Neutrophil (primary cell): ENCODE measurements at regions not wholly inside any gene's neighbourhood (a gene's known extent, or its start where the extent isn't known, plus 50 kb on each side); places are given as distances from the start of the nearest gene placed in this dataset.

Experiments
- H3K27ac ChIP-seq: fragments of 200-600 bp; sonication (generic); 2 replicates; pipeline ENCODE4 v1.5.1; 2016; ENCODE audit warnings: mild to moderate bottlenecking, moderate library complexity
- H3K27me3 ChIP-seq: fragments of 200-600 bp; sonication (generic); 2 replicates; pipeline ENCODE4 v1.6.0; 2016; ENCODE audit warnings: mild to moderate bottlenecking
- H3K36me3 ChIP-seq: fragments of 200-600 bp; sonication (generic); 2 replicates; pipeline ENCODE4 v1.5.1; 2017
- H3K4me1 ChIP-seq, 2 experiments: fragments of 200-600 bp in 1 of 2; sonication (generic) in 1 of 2; 1 replicate in 1 of 2; 2 replicates in 1 of 2; pipeline versions ENCODE4 v1.5.1 to v1.6.1; 2013 to 2016; ENCODE audit warnings: low read depth in 1 of 2, low read length in 1 of 2, mild to moderate bottlenecking in 1 of 2, moderate library complexity in 1 of 2; ENCODE audit not compliant: control insufficient read depth in 1 of 2, insufficient read depth in 1 of 2
- H3K4me3 ChIP-seq, 2 experiments: fragments of 200-600 bp in 1 of 2; sonication (generic) in 1 of 2; 1 replicate in 1 of 2; 2 replicates in 1 of 2; pipeline ENCODE4 v1.5.1; 2013 to 2016; ENCODE audit warnings: low read depth in 1 of 2, low read length in 1 of 2, mild to moderate bottlenecking in 1 of 2, moderate library complexity in 1 of 2
- H3K9me3 ChIP-seq: fragments of 200-600 bp; sonication (generic); 2 replicates; pipeline ENCODE4 v1.5.1; 2016
- CTCF ChIP-seq: fragments of 200-600 bp; sonication (generic); IDR thresholded peaks from 2 replicates; pipeline ENCODE4 v1.5.1; 2016; ENCODE audit warnings: antibody characterized with exemption

DNA sequence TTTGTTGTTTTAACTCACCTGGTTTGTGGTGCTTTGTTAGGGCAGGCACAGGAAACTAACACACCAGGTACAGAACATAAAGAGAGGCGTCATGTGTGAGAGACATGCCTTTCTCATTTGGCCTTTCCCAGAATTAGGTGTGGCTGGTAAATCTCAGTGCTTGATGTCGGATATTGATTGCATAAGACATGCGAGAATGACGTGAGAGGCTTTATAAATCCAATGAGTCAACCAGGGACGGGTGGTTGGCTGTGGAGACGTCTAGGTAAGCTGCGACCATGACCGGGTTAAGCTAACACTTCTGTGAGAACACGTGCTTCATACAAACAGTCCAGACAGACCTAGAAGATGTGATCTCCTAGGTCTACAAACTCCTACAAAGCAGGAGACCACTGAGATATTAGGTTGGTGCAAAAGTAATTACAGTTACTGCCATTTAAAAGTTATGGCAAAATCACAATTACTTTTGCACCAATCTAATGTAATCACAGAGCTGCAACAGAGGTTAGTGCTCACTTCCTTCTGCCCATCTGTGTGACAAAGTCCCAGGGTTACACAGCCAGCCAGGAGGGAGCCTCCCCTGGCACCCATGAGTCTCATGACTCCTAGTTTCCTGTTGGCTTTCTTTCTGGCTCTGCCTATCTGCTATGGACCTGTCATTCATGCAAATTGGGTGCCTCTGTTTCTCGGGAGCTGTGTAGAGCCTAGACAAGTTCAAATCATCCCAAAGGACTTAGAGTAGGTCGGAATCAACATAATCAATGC lies 98.9 kb upstream of the ATP8B1 start:
- Histone ChIP-seq H3K27ac (no peak overlapping the region), H3K36me3 (no peaks in the 10 kb centered on the region), H3K27me3 (no peaks in the 10 kb centered on the region), H3K4me3 (no peak overlapping the region), H3K4me1 (no peaks in the 10 kb centered on the region), H3K9me3 (no peaks in the 10 kb centered on the region)
- no peak for TF ChIP-seq CTCF

DNA sequence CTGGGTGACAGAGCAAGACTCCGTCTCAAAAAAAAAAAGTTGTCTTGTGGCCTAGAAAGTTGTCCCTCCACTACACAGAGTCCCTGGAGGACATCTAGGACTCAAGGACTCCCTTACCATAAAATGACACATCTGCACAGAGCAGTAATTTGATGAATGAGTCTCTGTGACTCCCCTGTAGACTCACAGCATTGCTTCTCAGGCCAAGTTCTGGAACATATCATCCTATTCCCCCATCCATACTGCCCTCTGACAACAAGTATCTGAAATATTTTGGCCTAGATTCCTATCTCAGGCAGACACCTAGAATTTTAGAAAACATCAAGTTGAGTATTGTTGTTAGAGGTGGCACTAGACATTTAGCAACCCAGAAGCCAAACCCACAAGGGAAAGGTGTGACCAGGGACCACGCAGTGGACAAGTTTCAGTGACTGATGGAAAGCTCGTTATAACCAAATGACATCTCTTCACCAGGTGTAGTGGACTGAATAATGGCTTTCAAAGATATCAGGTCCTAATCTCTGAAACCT lies 97.9 kb upstream of the ATP8B1 start:
- H3K4me1 ChIP-seq = no peaks in the 10 kb centered on the region
- H3K4me3 ChIP-seq = no peak overlapping the region
- no peaks in the 10 kb centered on the region for H3K36me3 ChIP-seq
- H3K27ac ChIP-seq = no peak overlapping the region
- no peak for TF ChIP-seq CTCF
- no peaks in the 10 kb centered on the region for H3K27me3 ChIP-seq
- no peaks in the 10 kb centered on the region for H3K9me3 ChIP-seq

DNA sequence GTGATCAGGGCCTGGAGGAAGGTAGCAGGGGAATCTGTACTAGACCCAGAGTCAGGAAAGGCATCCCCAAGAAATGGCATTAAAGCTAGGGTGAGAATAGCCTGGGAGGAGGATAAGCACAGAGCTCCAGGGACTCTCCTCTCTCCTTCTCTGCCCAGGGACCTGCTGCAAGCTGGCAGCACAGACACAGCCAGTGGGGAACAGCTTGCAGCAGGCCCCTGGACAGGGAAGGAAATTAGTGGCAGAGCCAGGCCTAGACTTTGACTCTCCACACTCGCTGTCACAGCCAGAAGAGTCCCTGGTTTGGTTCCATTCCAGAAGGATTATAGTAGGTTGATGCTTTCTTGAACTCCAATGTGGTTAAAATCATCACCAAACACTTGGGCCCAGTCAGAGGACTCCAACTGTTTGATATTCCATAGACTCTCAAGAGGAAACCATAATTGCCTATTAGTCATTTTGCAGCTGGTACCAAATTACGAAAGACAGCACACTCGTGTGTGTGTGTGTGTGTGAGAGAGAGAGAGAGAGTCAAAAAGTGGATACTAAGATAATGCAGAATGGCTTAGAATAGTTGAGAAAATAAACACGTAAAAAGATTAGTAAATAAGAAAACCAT lies 95.5 kb upstream of the ATP8B1 start:
- TF ChIP-seq CTCF = no peak
- Histone ChIP-seq H3K27me3 (no peaks in the 10 kb centered on the region), H3K4me3 (no peak overlapping the region), H3K27ac (no peak overlapping the region), H3K9me3 (no peaks in the 10 kb centered on the region), H3K4me1 (no peaks in the 10 kb centered on the region), H3K36me3 (no peaks in the 10 kb centered on the region)

DNA sequence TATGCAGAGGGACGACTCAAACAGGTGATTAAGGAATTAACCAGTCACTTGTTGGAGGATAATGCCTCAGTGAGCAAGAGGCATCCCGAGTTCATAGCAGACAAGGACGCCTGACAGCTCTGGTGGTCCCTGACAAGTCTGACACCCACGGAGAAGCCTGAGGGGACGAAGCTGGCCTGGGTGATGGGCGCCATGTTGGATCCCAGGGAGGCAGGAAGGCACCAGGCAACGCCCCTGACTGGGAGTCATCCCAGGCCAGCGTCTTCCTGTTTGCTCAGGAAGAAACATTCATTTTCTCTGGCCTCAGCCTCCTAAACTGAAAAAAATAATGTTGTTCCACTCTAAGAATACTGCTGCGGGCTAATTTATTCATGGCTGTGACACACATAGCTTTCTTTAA lies 92.1 kb upstream of the ATP8B1 start:
- TF ChIP-seq CTCF = no peak
- H3K27me3 ChIP-seq = no peaks in the 10 kb centered on the region
- H3K27ac ChIP-seq = no peak overlapping the region
- no peaks in the 10 kb centered on the region for H3K36me3 ChIP-seq
- H3K4me3 ChIP-seq = no peak overlapping the region
- no peaks in the 10 kb centered on the region for H3K9me3 ChIP-seq
- H3K4me1 ChIP-seq = no peaks in the 10 kb centered on the region

DNA sequence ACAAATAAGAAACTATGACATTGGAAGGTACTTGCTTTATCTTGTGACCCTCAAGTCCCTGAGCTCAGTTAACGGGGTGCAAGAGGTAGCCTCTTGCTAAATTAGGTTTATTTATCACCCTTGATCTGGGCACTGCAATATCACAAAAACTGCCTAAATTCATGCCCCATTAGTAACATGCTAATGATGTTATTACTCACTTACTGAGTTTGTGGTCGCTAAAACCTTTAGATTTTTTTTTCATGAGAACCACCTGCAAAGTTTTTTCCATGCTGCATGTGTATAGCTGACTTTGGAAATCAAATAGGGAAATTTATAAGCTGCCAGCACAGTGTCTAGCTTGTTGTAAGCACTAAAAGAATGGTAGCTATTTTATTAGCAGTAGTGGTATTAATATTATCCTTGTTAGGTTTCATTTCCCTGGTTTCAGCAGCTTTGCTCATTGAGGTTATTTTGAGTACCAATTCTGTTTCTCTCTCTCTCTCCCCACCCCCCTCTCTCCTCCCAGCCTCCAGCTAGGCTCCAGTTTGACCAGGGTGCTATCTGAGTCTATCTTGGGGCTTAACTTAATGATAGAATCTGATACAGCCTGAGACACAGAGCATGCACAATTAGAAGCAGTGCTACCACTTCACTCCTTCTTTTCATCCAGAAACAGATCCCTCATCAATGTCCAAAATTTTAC lies 88.7 kb upstream of the ATP8B1 start:
- H3K9me3 ChIP-seq = no peaks in the 10 kb centered on the region
- no peaks in the 10 kb centered on the region for H3K36me3 ChIP-seq
- no peak for TF ChIP-seq CTCF
- no peak overlapping the region for H3K4me3 ChIP-seq
- H3K27me3 ChIP-seq = no peaks in the 10 kb centered on the region
- H3K27ac ChIP-seq = no peak overlapping the region
- no peaks in the 10 kb centered on the region for H3K4me1 ChIP-seq
